HL-60 (cell line): ENCODE measurements at regions not wholly inside any gene's neighbourhood (a gene's known extent, or its start where the extent isn't known, plus 50 kb on each side); places are given as distances from the start of the nearest gene placed in this dataset.

ENCODE experiments used
- DNase-seq, 2 experiments: peaks; one replicate each; pipeline ENCODE4 v3.0.0-alpha.2; 2010 to 2020; ENCODE audit warnings: low read depth in 1 of 2, low spot score in 1 of 2
- H3K27ac ChIP-seq: fragments of 250-450 bp; sonication (Bioruptor Pico); replicated peaks from 2 replicates; pipeline ENCODE4 v1.5.1; 2020; ENCODE audit warnings: mild to moderate bottlenecking, moderate library complexity
- H3K27me3 ChIP-seq: fragments of 250-450 bp; sonication (Bioruptor Pico); 2 replicates; pipeline ENCODE4 v1.5.1; 2021; ENCODE audit warnings: mild to moderate bottlenecking, moderate library complexity; ENCODE audit not compliant: insufficient read depth, poor library complexity, severe bottlenecking
- H3K4me3 ChIP-seq: replicated peaks from 2 replicates; pipeline ENCODE4 v1.5.1; 2011; ENCODE audit warnings: mild to moderate bottlenecking, control low read depth, low read length; ENCODE audit not compliant: insufficient read depth
- GABPA ChIP-seq: IDR thresholded peaks from 2 replicates; pipeline ENCODE4 v1.6.1; 2012; ENCODE audit warnings: low read depth
- POLR2AphosphoS5 ChIP-seq: IDR thresholded peaks from 2 replicates; pipeline ENCODE4 v1.6.1; 2012; ENCODE audit warnings: low read depth
- SPI1 ChIP-seq: IDR thresholded peaks from 2 replicates; pipeline ENCODE4 v1.6.1; 2012; ENCODE audit warnings: low read depth, mild to moderate bottlenecking, borderline replicate concordance
- TF ChIP-seq, protein P1 (sequence below): IDR thresholded peaks from one replicate; pipeline ENCODE4 v1.5.1; 2011; ENCODE audit warnings: low read length, control low read depth, inconsistent platforms; ENCODE audit not compliant: insufficient read depth
- TF ChIP-seq, protein P2 (sequence below): IDR thresholded peaks from 2 replicates; pipeline ENCODE4 v1.6.1; 2012; ENCODE audit warnings: low read depth; ENCODE audit not compliant: insufficient replicate concordance

DNA sequence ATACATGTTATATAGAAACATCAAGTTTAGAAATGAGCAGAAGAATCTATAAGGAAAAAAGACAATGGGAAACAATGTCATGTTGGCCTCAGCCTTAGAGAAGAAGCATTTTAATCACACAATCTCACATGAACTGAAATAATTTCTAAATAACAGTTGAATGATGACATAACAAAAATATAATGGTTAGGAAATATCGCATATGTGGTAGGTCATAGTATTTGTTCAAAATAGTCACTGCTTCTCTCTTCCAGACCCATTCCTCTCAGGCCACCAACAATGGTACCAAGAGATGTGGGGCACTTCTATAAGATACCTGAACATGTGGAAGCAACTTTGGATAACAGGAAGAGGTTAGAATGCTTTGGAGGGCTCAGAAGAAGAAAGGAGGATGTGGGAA is 195.7 kb upstream of the PDZRN3 start:
- no peak for DNase-seq
- TF ChIP-seq, protein P1, sequence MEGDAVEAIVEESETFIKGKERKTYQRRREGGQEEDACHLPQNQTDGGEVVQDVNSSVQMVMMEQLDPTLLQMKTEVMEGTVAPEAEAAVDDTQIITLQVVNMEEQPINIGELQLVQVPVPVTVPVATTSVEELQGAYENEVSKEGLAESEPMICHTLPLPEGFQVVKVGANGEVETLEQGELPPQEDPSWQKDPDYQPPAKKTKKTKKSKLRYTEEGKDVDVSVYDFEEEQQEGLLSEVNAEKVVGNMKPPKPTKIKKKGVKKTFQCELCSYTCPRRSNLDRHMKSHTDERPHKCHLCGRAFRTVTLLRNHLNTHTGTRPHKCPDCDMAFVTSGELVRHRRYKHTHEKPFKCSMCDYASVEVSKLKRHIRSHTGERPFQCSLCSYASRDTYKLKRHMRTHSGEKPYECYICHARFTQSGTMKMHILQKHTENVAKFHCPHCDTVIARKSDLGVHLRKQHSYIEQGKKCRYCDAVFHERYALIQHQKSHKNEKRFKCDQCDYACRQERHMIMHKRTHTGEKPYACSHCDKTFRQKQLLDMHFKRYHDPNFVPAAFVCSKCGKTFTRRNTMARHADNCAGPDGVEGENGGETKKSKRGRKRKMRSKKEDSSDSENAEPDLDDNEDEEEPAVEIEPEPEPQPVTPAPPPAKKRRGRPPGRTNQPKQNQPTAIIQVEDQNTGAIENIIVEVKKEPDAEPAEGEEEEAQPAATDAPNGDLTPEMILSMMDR: no peak
- TF ChIP-seq GABPA (no peak), POLR2AphosphoS5 (no peak), SPI1 (no peak)
- TF ChIP-seq, protein P2, sequence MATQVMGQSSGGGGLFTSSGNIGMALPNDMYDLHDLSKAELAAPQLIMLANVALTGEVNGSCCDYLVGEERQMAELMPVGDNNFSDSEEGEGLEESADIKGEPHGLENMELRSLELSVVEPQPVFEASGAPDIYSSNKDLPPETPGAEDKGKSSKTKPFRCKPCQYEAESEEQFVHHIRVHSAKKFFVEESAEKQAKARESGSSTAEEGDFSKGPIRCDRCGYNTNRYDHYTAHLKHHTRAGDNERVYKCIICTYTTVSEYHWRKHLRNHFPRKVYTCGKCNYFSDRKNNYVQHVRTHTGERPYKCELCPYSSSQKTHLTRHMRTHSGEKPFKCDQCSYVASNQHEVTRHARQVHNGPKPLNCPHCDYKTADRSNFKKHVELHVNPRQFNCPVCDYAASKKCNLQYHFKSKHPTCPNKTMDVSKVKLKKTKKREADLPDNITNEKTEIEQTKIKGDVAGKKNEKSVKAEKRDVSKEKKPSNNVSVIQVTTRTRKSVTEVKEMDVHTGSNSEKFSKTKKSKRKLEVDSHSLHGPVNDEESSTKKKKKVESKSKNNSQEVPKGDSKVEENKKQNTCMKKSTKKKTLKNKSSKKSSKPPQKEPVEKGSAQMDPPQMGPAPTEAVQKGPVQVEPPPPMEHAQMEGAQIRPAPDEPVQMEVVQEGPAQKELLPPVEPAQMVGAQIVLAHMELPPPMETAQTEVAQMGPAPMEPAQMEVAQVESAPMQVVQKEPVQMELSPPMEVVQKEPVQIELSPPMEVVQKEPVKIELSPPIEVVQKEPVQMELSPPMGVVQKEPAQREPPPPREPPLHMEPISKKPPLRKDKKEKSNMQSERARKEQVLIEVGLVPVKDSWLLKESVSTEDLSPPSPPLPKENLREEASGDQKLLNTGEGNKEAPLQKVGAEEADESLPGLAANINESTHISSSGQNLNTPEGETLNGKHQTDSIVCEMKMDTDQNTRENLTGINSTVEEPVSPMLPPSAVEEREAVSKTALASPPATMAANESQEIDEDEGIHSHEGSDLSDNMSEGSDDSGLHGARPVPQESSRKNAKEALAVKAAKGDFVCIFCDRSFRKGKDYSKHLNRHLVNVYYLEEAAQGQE: no peak
- no peak overlapping the region for H3K27ac ChIP-seq
- H3K27me3 ChIP-seq: no peaks in the 10 kb centered on the region
- H3K4me3 ChIP-seq: no peak overlapping the region

DNA sequence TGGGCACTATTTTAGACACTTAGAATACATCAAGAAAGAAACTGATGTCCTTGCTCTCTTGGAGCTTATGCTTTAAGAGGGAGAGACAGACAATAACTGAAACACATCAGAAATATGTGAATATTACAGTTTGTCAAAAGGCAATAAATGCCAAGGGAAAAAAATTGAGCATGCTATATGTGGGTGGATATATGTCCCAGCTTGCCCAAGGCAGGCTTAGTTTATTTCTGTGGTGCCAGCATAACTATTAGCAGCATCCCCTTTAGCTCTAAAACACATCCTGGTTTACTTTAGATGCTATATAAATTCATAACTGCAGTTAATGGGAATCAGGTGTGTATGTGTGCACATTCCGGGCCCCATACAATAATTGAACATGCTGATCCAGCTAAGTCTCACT is 191.2 kb upstream of the PDZRN3 start:
- H3K27ac ChIP-seq: no peak overlapping the region
- DNase-seq: no peak
- H3K4me3 ChIP-seq: no peak overlapping the region
- no peaks in the 10 kb centered on the region for H3K27me3 ChIP-seq
- TF ChIP-seq SPI1 (no peak), GABPA (no peak), POLR2AphosphoS5 (no peak)
- TF ChIP-seq, protein P1: no peak
- TF ChIP-seq, protein P2: no peak

DNA sequence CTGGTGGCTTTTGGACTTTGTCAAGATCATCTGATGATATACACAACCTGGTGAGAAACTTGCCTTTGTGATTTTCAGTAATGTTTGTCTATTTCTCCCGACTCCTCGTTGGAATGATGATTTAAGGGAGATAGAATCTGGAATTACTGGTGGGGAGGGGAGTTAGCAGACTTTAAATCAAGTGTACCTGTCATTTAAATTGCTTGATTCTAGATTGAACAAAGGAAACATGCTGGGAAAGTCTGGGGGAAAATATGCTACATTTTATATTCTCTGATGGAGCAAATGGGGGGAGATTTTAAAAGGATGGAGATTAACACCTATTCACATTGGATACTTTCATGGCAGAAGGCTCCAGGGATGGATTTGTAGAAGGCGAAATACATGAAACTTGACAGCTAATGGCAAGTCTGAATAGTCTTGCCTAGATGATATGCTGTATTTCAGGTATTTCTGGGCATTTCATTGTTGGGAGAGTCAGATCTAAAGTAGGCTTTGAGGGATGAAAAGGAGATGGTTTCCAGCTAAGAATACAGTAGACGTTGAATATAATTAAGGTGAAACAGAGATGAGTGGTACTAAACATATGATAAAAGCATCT is 189.1 kb upstream of the PDZRN3 start:
- no peak for DNase-seq
- H3K27ac ChIP-seq: peak overlapping the region; percentile 65
- H3K4me3 ChIP-seq: no peak overlapping the region
- TF ChIP-seq, protein P1: no peak
- TF ChIP-seq GABPA (no peak), POLR2AphosphoS5 (no peak), SPI1 (no peak)
- TF ChIP-seq, protein P2: no peak
- H3K27me3 ChIP-seq: no peaks in the 10 kb centered on the region
